ENCODE measurements at regions not wholly inside any gene's neighbourhood (a gene's known extent, or its start where the extent isn't known, plus 50 kb on each side); places are given as distances from the start of the nearest gene placed in this dataset.

- TF ChIP-seq REST (IDR thresholded peaks at IDR 0.05; ENCODE audit: borderline replicate concordance) (no peak), CTCF (IDR thresholded peaks at IDR 0.05; ENCODE audit: poor library complexity, severe bottlenecking) (no peak)
Observed at GRCh38 chr6:14337152-14337551, 219.6 kb downstream of the CD83 start.
